Caco-2 (cell line): ENCODE measurements at regions not wholly inside any gene's neighbourhood (a gene's known extent, or its start where the extent isn't known, plus 50 kb on each side); places are given as distances from the start of the nearest gene placed in this dataset.

ENCODE experiments used
- BruUV-seq: library from RNA; stranded (reverse); fragments of 400-500 nt; replicated peaks from 2 replicates; lab custom pipeline; 2021; lab: Mats Ljungman, UMichigan
- CTCF ChIA-PET: fragments of 300-600 bp; sonication (Branson Sonifier 250); formaldehyde crosslinking; loops from one replicate; lab custom pipeline; 2022; ENCODE audit warnings: antibody characterized with exemption; lab: Charles Lee
- POLR2A ChIA-PET: fragments of 300-600 bp; sonication (Branson Sonifier 250); formaldehyde crosslinking; loops from one replicate; lab custom pipeline; 2022; ENCODE audit warnings: antibody characterized with exemption; lab: Charles Lee
- DNase-seq, 2 experiments: peaks; one replicate each; pipeline versions ENCODE4 v3.0.0 to v3.0.0-alpha.2; 2020 to 2022
- H3K27me3 ChIP-seq: replicated peaks from 2 replicates; pipeline ENCODE4 v1.6.0; 2011; ENCODE audit warnings: low read length; ENCODE audit not compliant: control insufficient read depth, insufficient read depth
- H3K36me3 ChIP-seq: 2 replicates; pipeline ENCODE4 v1.5.1; 2011; ENCODE audit warnings: low read length; ENCODE audit not compliant: control insufficient read depth, insufficient read depth
- H3K4me1 ChIP-seq: fragments of 250-450 bp; sonication (Bioruptor Pico); 2 replicates; pipeline ENCODE4 v1.5.1; 2020; ENCODE audit warnings: mild to moderate bottlenecking
- H3K4me3 ChIP-seq: 2 replicates; pipeline ENCODE4 v1.5.1; 2011; ENCODE audit warnings: low read depth, mild to moderate bottlenecking, control low read depth, low read length
- H3K9me3 ChIP-seq: fragments of 250-450 bp; sonication (Bioruptor Pico); 2 replicates; pipeline ENCODE4 v1.5.1; 2020; ENCODE audit warnings: mild to moderate bottlenecking, moderate library complexity
- H3K27ac Mint-ChIP-seq: one replicate; pipeline ENCODE4 v1.8.0; 2022; ENCODE audit warnings: mixed read lengths; ENCODE audit not compliant: unreplicated experiment
- H3K27me3 Mint-ChIP-seq: one replicate; pipeline ENCODE4 v1.8.0; 2022; ENCODE audit warnings: mixed read lengths; ENCODE audit not compliant: insufficient read depth, unreplicated experiment
- H3K36me3 Mint-ChIP-seq: one replicate; pipeline ENCODE4 v1.8.0; 2022; ENCODE audit warnings: mild to moderate bottlenecking, mixed read lengths; ENCODE audit not compliant: insufficient read depth, unreplicated experiment
- H3K4me1 Mint-ChIP-seq: one replicate; pipeline ENCODE4 v1.8.0; 2022; ENCODE audit warnings: low read depth, mixed read lengths; ENCODE audit not compliant: unreplicated experiment
- H3K4me3 Mint-ChIP-seq: one replicate; pipeline ENCODE4 v1.8.0; 2022; ENCODE audit warnings: mild to moderate bottlenecking, moderate library complexity, mixed read lengths; ENCODE audit not compliant: unreplicated experiment
- H3K9me3 Mint-ChIP-seq: one replicate; pipeline ENCODE4 v1.8.0; 2022; ENCODE audit warnings: mixed read lengths; ENCODE audit not compliant: unreplicated experiment
- intact Hi-C: fragments of 100-400 bp; cut with micrococcal nuclease; formaldehyde crosslinking; loops from one replicate; pipeline ENCODE4 v1.10.0; 2022; ENCODE audit not compliant: unreplicated experiment
- TF ChIP-seq, protein P1 (sequence below), 2 experiments: fragments of 200-600 bp in 1 of 2; IDR thresholded peaks; 1 replicate in 1 of 2; 2 replicates in 1 of 2; pipeline versions ENCODE4 v1.5.1 to v1.8.0; 2011 to 2022; ENCODE audit warnings: antibody characterized with exemption in 1 of 2, control low read depth in 1 of 2, inconsistent platforms in 1 of 2, low read depth in 1 of 2, low read length in 1 of 2, mild to moderate bottlenecking in 1 of 2, moderate library complexity in 1 of 2; ENCODE audit not compliant: insufficient read depth in 1 of 2, severe bottlenecking in 1 of 2, unreplicated experiment in 1 of 2

DNA sequence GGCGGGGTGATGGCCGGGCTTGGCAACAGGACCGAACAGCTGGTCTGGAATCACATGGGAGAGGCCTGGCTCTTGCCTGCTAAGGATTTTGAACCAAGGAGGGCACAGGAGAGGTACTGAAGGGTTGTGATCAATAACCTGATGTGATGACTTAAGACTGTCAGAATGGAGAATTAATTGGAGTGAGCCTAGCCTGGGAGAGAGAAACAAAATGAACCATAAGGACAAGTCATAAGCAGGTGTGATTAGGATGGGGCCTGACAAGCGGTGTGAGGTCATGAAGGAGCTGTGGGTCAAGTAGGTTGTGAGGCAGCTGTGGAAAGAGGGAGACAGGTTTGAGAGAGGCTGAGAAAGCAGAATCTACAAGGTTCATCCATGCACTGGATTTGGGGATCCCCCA is 104.6 kb downstream of the MED10 start:
- no peaks in the 10 kb centered on the region for H3K36me3 ChIP-seq
- intact Hi-C loops, result loop anchor here (10.0 kb wide), 1 partner anchor 779 kb away; no protein-coding TSS in a partner anchor
- Mint-ChIP-seq H3K4me3 (no peak overlapping the region), H3K4me1 (no peaks in the 10 kb centered on the region), H3K27me3 (peaks cover 14% of the 10 kb centered on the region), H3K9me3 (no peaks in the 10 kb centered on the region), H3K27ac (no peak overlapping the region), H3K36me3 (no peaks in the 10 kb centered on the region)
- no peaks in the 10 kb centered on the region for H3K9me3 ChIP-seq
- no peaks in the 10 kb centered on the region for H3K4me1 ChIP-seq
- no TSS peak for BruUV-seq
- no peak for DNase-seq
- no peaks in the 10 kb centered on the region; the same call in 1 of the 2 replicates for H3K27me3 ChIP-seq
- ChIA-PET CTCF (no interaction called here), POLR2A (interaction anchor here (0.6 kb wide), 1 partner anchor 94 kb away, joined by 4 read pairs; no protein-coding TSS in a partner anchor)
- no peak overlapping the region for H3K4me3 ChIP-seq
- TF ChIP-seq, protein P1, sequence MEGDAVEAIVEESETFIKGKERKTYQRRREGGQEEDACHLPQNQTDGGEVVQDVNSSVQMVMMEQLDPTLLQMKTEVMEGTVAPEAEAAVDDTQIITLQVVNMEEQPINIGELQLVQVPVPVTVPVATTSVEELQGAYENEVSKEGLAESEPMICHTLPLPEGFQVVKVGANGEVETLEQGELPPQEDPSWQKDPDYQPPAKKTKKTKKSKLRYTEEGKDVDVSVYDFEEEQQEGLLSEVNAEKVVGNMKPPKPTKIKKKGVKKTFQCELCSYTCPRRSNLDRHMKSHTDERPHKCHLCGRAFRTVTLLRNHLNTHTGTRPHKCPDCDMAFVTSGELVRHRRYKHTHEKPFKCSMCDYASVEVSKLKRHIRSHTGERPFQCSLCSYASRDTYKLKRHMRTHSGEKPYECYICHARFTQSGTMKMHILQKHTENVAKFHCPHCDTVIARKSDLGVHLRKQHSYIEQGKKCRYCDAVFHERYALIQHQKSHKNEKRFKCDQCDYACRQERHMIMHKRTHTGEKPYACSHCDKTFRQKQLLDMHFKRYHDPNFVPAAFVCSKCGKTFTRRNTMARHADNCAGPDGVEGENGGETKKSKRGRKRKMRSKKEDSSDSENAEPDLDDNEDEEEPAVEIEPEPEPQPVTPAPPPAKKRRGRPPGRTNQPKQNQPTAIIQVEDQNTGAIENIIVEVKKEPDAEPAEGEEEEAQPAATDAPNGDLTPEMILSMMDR (IDR thresholded peaks at IDR 0.05; ENCODE audit: insufficient read depth in 1 of 2, low read depth in 1 of 2, low read length in 1 of 2, severe bottlenecking in 1 of 2, unreplicated experiment in 1 of 2), result no peak

DNA sequence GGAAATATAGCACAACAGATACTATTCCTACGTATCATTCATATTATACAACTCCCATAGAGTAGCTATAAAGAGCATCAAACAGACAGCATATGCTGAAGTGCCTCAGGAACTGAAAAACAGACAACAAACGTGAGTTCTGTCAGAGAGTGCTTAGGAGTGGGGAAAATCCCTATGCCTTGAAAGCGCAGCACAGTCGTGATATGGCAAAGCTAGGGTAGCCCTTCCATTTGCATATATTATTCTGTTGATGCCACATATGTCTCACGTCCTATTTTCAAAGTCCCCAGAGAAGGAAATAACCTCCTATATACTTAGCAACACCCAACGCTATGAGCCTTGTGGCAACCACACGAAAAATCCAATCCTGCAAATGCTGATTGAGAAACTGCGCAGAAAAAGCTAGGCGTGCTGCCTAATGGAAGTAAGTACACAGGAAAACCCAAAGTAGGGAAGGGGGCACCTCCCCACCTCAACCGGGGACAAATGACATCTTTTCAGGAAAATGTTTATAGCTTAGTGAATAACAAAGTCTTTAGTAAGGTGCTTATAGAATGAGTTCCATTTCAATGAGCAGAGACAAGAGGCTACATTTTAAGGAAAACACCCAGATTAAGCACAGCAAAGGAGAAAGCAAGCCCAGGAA is 105.1 kb downstream of the MED10 start:
- Histone ChIP-seq H3K9me3 (no peaks in the 10 kb centered on the region), H3K27me3 (no peaks in the 10 kb centered on the region), H3K4me1 (no peaks in the 10 kb centered on the region), H3K36me3 (no peaks in the 10 kb centered on the region), H3K4me3 (no peak overlapping the region)
- TF ChIP-seq, protein P1 (IDR thresholded peaks at IDR 0.05; ENCODE audit: insufficient read depth in 1 of 2, low read depth in 1 of 2, low read length in 1 of 2, severe bottlenecking in 1 of 2, unreplicated experiment in 1 of 2), result no peak
- H3K4me3 Mint-ChIP-seq, result no peak overlapping the region
- H3K36me3 Mint-ChIP-seq, result no peaks in the 10 kb centered on the region
- H3K4me1 Mint-ChIP-seq, result no peaks in the 10 kb centered on the region
- no peak overlapping the region for H3K27ac Mint-ChIP-seq
- no TSS peak for BruUV-seq
- H3K9me3 Mint-ChIP-seq, result no peaks in the 10 kb centered on the region
- peaks cover 14% of the 10 kb centered on the region for H3K27me3 Mint-ChIP-seq
- ChIA-PET CTCF (no interaction called here), POLR2A (interaction anchor here (0.6 kb wide), 1 partner anchor 94 kb away, joined by 4 read pairs; no protein-coding TSS in a partner anchor)
- intact Hi-C loops, result loop anchor here (10.0 kb wide), 1 partner anchor 778 kb away; no protein-coding TSS in a partner anchor
- no peak for DNase-seq

DNA sequence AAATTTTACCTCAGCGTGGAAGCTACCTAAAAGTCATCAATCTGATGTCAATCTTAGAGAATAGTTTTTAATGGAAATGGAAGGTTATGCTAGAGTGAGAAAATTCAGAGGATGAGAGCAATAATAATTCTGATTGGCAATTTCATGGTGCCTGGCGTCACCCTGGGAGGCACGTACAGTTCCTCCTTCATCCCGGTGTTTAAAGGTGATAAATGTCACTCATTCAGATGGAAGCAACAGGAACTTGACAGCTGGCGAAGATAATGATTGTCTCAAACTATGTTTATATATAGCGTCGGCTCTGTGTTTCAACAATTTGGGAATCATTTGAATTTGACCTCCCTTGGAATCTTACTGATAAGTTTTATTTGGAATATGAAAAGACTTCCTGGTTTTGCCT is 108.4 kb downstream of the MED10 start:
- ChIA-PET POLR2A (no interaction called here), CTCF (no interaction called here)
- TF ChIP-seq, protein P1 (IDR thresholded peaks at IDR 0.05; ENCODE audit: insufficient read depth in 1 of 2, low read depth in 1 of 2, low read length in 1 of 2, severe bottlenecking in 1 of 2, unreplicated experiment in 1 of 2), result no peak
- Mint-ChIP-seq H3K27ac (no peak overlapping the region), H3K36me3 (no peaks in the 10 kb centered on the region), H3K4me1 (no peaks in the 10 kb centered on the region), H3K27me3 (peaks cover 7% of the 10 kb centered on the region), H3K9me3 (no peaks in the 10 kb centered on the region), H3K4me3 (no peak overlapping the region)
- no peak for DNase-seq
- no peaks in the 10 kb centered on the region for H3K4me1 ChIP-seq
- intact Hi-C loops, result loop anchor here (10.0 kb wide), 1 partner anchor 775 kb away; no protein-coding TSS in a partner anchor
- H3K36me3 ChIP-seq, result no peaks in the 10 kb centered on the region
- no peak overlapping the region for H3K4me3 ChIP-seq
- no peaks in the 10 kb centered on the region for H3K27me3 ChIP-seq
- no TSS peak for BruUV-seq
- no peaks in the 10 kb centered on the region for H3K9me3 ChIP-seq
